Neural cell (in vitro differentiated cells): ENCODE measurements at regions not wholly inside any gene's neighbourhood (a gene's known extent, or its start where the extent isn't known, plus 50 kb on each side); places are given as distances from the start of the nearest gene placed in this dataset.

Source experiments
- CTCF ChIP-seq: fragments of 450-650 bp; IDR thresholded peaks from 2 replicates; pipeline ENCODE4 v1.5.1; 2014; ENCODE audit warnings: antibody characterized with exemption, mild to moderate bottlenecking, moderate library complexity; ENCODE audit not compliant: poor library complexity, severe bottlenecking
- SMC3 ChIP-seq: fragments of 450-650 bp; conservative IDR thresholded peaks from 2 replicates; pipeline ENCODE4 v1.6.1; 2014; ENCODE audit warnings: antibody characterized with exemption, mild to moderate bottlenecking, moderate library complexity; ENCODE audit not compliant: poor library complexity

DNA sequence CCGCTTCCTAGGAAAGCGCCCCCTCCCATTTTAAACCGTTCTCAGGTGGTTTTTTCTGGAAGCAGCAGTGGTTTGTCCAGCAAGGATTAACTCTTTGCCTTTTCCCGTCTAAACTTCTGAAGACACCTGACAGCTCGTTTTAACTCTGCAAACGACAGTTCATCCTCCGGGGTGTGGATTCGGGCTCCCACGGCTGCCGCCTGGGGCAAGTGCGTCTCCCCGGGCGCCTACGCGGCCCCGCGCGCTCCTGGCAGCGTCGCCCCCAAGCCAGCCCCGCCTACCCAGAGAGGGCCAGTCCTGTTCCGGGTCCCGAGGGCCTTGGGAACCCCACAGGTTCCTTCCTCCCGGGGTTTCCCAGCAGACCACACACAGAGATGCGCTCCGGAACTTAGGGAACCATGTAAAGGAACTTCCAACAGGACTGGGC, 54.4 kb downstream of the PRR18 start:
- no peak for TF ChIP-seq CTCF
- no peak for TF ChIP-seq SMC3
